ENCODE measurements at regions not wholly inside any gene's neighbourhood (a gene's known extent, or its start where the extent isn't known, plus 50 kb on each side); places are given as distances from the start of the nearest gene placed in this dataset.

- TF ChIP-seq CTCF (IDR thresholded peaks at IDR 0.05), result no peak
- TF ChIP-seq POLR2A (IDR thresholded peaks at IDR 0.05), result no peak
Measured at GRCh38 chr19:5251096-5252065, 89.2 kb downstream of the PTPRS start.
